Calu3 (cell line): ENCODE measurements at regions not wholly inside any gene's neighbourhood (a gene's known extent, or its start where the extent isn't known, plus 50 kb on each side); places are given as distances from the start of the nearest gene placed in this dataset.
A peak's percentile ranks its signal among the peaks of the same experiment; 100 is the strongest.

ENCODE experiments used
- BruUV-seq: library from RNA; stranded (reverse); fragments of 400-500 nt; replicated peaks from 2 replicates; lab custom pipeline; 2021; lab: Mats Ljungman, UMichigan
- CTCF ChIA-PET: fragments of 300-600 bp; sonication (Branson Sonifier 250); formaldehyde crosslinking; loops from one replicate; lab custom pipeline; 2022; ENCODE audit warnings: antibody characterized with exemption; lab: Charles Lee
- DNase-seq: peaks from one replicate; pipeline ENCODE4 v3.0.0; 2022
- H3K27ac Mint-ChIP-seq: one replicate; pipeline ENCODE4 v1.8.0; 2022; ENCODE audit warnings: mixed read lengths; ENCODE audit not compliant: unreplicated experiment
- H3K27me3 Mint-ChIP-seq: one replicate; pipeline ENCODE4 v1.8.0; 2022; ENCODE audit warnings: mixed read lengths; ENCODE audit not compliant: unreplicated experiment
- H3K36me3 Mint-ChIP-seq: one replicate; pipeline ENCODE4 v1.8.0; 2022; ENCODE audit warnings: mild to moderate bottlenecking, moderate library complexity, mixed read lengths; ENCODE audit not compliant: insufficient read depth, unreplicated experiment
- H3K4me1 Mint-ChIP-seq: one replicate; pipeline ENCODE4 v1.8.0; 2022; ENCODE audit warnings: mild to moderate bottlenecking, low read depth, mixed read lengths; ENCODE audit not compliant: unreplicated experiment
- H3K4me3 Mint-ChIP-seq: one replicate; pipeline ENCODE4 v1.8.0; 2022; ENCODE audit warnings: mild to moderate bottlenecking, low read depth, moderate library complexity, mixed read lengths; ENCODE audit not compliant: unreplicated experiment
- H3K9me3 Mint-ChIP-seq: one replicate; pipeline ENCODE4 v1.8.0; 2022; ENCODE audit warnings: low read depth, mixed read lengths; ENCODE audit not compliant: unreplicated experiment
- CTCF ChIP-seq: fragments of 200-600 bp; IDR thresholded peaks from one replicate; pipeline ENCODE4 v1.8.0; 2022; ENCODE audit warnings: antibody characterized with exemption; ENCODE audit not compliant: unreplicated experiment
- intact Hi-C: fragments of 100-400 bp; cut with micrococcal nuclease; formaldehyde crosslinking; loops from one replicate; pipeline ENCODE4 v1.10.0; 2022; ENCODE audit not compliant: unreplicated experiment

DNA sequence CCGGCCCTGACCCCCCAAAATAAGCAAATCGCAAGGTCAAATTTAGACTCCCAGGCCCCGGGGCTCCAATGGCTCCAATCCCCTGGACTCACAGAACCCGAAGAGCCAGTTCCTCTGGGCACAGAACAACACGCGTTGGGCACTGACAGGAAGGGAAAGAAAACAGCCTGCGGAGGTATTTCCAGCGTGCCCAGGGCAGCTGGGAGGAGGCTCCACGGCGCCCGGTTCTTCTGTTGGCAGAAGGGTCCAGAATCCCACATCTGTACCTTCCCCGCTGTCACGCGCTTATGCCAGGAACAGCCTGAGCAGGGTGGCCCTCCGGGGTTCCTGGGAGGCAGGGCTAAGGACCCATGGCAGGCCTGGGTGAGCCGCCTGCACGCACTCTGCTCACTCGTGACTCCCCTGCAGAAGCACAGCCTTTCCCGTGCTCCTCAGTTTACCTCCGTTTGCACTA, 85.5 kb downstream of the RIPK4 start:
- Mint-ChIP-seq H3K36me3 (peaks cover 25% of the 10 kb centered on the region), H3K4me1 (peaks cover 71% of the 10 kb centered on the region), H3K4me3 (peak overlapping the region; percentile 63), H3K27ac (peak overlapping the region; percentile 85), H3K9me3 (no peaks in the 10 kb centered on the region), H3K27me3 (no peaks in the 10 kb centered on the region)
- CTCF ChIA-PET = interaction anchor here (1.4 to 1.7 kb wide), 2 partner anchors 34 to 97 kb away, joined by 4 to 5 read pairs; no protein-coding TSS in a partner anchor
- intact Hi-C loops = no loop called here
- peak; percentile 57 for DNase-seq
- BruUV-seq = no TSS peak
- no peak for TF ChIP-seq CTCF

DNA sequence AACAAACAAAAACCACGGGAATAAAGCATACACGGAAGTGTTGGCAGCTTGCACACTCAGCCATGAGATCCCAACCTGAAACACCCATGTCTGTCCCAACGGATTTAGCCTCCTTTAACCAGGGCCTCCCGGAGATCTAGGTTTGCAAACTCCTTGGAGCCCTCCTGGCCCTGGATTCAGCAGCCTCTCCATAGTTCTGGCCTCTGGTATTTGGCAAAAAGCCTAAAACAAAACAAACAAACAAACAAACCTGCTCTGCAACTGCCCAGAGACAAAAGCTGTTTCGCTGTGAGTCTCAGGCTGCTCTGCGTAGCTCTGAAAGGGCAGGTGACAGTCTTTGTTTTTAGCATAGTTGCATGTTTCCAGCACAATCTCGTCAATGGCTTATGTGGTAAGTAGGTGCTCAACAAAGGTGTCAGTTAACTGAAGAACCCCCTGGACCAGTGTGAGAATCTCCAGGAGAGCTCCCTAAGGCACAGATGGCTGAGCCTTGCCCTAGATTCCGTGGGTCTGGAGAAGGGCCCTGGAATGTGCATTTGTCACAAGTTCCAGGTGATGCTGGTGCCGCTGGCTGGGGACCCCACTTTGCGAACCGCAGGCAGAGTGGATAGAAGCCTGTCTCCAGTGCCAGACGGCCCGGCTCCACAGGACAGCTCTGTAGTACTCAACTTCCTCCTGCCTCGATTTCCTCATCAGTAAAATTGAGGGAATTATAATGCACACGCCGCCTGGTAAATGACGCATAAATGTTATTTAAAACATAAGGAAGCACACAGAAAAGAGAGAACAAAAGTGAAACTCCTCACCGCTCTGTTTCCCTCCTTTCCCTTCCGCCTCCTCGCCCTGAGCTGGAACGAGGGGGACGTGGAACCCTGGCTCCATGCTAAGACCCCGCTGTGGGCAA, 86.2 kb downstream of the RIPK4 start:
- CTCF ChIA-PET = interaction anchor here (1.4 to 1.7 kb wide), 2 partner anchors 35 to 98 kb away, joined by 4 to 5 read pairs; no protein-coding TSS in a partner anchor
- Mint-ChIP-seq H3K9me3 (no peaks in the 10 kb centered on the region), H3K27me3 (no peaks in the 10 kb centered on the region), H3K4me3 (peak overlapping the region; percentile 63), H3K4me1 (peaks cover 69% of the 10 kb centered on the region), H3K27ac (peak overlapping the region; percentile 85), H3K36me3 (peaks cover 25% of the 10 kb centered on the region)
- BruUV-seq = TSS peak; percentile 9
- no peak for TF ChIP-seq CTCF
- peak; percentile 28 for DNase-seq
- intact Hi-C loops = no loop called here

- TF ChIP-seq CTCF = no peak
- peaks cover 25% of the 10 kb centered on the region for H3K36me3 Mint-ChIP-seq
- H3K9me3 Mint-ChIP-seq = no peaks in the 10 kb centered on the region
- H3K4me1 Mint-ChIP-seq = peaks cover 54% of the 10 kb centered on the region
- peak; percentile 94 for DNase-seq
- CTCF ChIA-PET = interaction anchor here (0.6 to 2.3 kb wide), 14 partner anchors 12 to 217 kb away, joined by 3 to 23 read pairs (median 4); no protein-coding TSS in a partner anchor
- no TSS peak for BruUV-seq
- peak overlapping the region; percentile 50 for H3K4me3 Mint-ChIP-seq
- intact Hi-C loops = loop anchor here (1.0 to 5.0 kb wide), 4 partner anchors 25 to 88 kb away; partner anchors contain the start of gene RIPK4
- H3K27me3 Mint-ChIP-seq = no peaks in the 10 kb centered on the region
- H3K27ac Mint-ChIP-seq = peak overlapping the region; percentile 85
These were observed 87.9 kb downstream of the RIPK4 start for GRCh38 chr21:41678924-41679318.

GRCh38 chr21:41678016-41678923, 88.6 kb downstream of the RIPK4 start:
- no peaks in the 10 kb centered on the region for H3K27me3 Mint-ChIP-seq
- BruUV-seq = TSS peak; percentile 71
- H3K36me3 Mint-ChIP-seq = peaks cover 30% of the 10 kb centered on the region
- peak overlapping the region; percentile 85 for H3K27ac Mint-ChIP-seq
- no peaks in the 10 kb centered on the region for H3K9me3 Mint-ChIP-seq
- peak overlapping the region; percentile 50 for H3K4me3 Mint-ChIP-seq
- H3K4me1 Mint-ChIP-seq = peaks cover 51% of the 10 kb centered on the region
- intact Hi-C loops = loop anchor here (1.0 to 5.0 kb wide), 3 partner anchors 26 to 89 kb away; partner anchors contain the start of gene RIPK4
- CTCF ChIA-PET = interaction anchor here (0.6 to 2.3 kb wide), 18 partner anchors 13 to 216 kb away, joined by 3 to 23 read pairs (median 4); no protein-coding TSS in a partner anchor
- DNase-seq = peak; percentile 76
- no peak for TF ChIP-seq CTCF
